ENCODE measurements at regions not wholly inside any gene's neighbourhood (a gene's known extent, or its start where the extent isn't known, plus 50 kb on each side); places are given as distances from the start of the nearest gene placed in this dataset.
"Not testable (repeated sequence)": the region's sequence is repeated elsewhere in the genome, so short reads cannot be mapped to it uniquely, and the experiment has no call there.

- TF ChIP-seq, protein P1, sequence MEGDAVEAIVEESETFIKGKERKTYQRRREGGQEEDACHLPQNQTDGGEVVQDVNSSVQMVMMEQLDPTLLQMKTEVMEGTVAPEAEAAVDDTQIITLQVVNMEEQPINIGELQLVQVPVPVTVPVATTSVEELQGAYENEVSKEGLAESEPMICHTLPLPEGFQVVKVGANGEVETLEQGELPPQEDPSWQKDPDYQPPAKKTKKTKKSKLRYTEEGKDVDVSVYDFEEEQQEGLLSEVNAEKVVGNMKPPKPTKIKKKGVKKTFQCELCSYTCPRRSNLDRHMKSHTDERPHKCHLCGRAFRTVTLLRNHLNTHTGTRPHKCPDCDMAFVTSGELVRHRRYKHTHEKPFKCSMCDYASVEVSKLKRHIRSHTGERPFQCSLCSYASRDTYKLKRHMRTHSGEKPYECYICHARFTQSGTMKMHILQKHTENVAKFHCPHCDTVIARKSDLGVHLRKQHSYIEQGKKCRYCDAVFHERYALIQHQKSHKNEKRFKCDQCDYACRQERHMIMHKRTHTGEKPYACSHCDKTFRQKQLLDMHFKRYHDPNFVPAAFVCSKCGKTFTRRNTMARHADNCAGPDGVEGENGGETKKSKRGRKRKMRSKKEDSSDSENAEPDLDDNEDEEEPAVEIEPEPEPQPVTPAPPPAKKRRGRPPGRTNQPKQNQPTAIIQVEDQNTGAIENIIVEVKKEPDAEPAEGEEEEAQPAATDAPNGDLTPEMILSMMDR (IDR thresholded peaks at IDR 0.05; ENCODE audit: low read depth, low read length) = not testable (repeated sequence)
- not testable (repeated sequence) for TF ChIP-seq EZH2phosphoT487 (IDR thresholded peaks at IDR 0.05; ENCODE audit: low read depth)
Observed at GRCh38 chr6:11930834-11931233, 81.3 kb upstream of the HIVEP1 start.
